ENCODE measurements at regions not wholly inside any gene's neighbourhood (a gene's known extent, or its start where the extent isn't known, plus 50 kb on each side); places are given as distances from the start of the nearest gene placed in this dataset.
"Not testable (repeated sequence)": the region's sequence is repeated elsewhere in the genome, so short reads cannot be mapped to it uniquely, and the experiment has no call there.

DNA sequence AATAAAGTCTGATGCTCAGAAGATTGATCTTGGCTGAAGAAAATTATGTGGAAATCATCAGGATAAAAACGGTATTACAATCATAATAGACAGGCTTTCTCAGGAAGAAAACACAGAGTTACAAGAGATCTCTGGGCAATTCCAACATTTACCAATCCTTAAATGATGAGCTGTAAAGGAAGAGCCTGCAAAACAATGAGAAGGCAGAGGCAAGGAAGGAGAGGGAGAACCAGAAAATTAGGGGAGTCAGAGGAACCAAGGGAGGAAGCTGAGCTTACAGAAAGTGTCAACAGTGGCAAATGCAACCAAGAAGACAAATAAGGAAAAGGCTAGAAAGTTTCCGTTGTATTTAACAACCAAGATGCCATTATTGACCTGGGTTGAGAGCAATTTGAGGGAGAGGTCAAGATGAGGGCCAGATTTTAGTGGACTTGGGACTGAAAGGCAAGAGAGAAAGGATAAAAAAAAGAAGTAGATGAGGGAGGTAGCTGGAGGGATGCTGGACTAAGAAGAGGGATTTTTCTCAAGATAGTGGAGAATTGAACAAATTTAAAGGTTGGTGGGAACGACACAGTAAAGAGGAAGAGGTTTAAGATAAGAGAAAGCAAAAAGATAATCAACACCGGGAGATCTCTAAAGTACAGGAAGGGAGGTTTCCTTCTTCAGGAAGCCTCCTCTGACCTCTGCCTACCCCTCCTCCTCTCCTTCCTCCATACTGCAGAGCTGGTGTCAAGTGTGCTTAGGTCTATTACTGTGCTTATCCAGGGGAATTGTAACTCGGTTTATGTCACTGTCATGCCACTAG, 116.9 kb downstream of the DUSP6 start:
- WGBS, 2 donors, result 61 to 62% methylated on average over 5 of the region's 5 CpGs
- H3K27ac ChIP-seq (ENCODE audit: low read depth in 2 of 2, low read length in 1 of 2), result no peak overlapping the region

GRCh38 chr12:89234324-89235114, 117.8 kb downstream of the DUSP6 start:
- Histone ChIP-seq H3K4me3 (ENCODE audit: low read depth in 1 of 2, low read length in 2 of 2) (no peak overlapping the region), H3K4me1 (ENCODE audit: control insufficient read depth in 2 of 2, insufficient read depth in 2 of 2, low read length in 1 of 2) (no peaks in the 10 kb centered on the region), H3K36me3 (ENCODE audit: control insufficient read depth in 2 of 2, insufficient read depth in 2 of 2, low read length in 1 of 2) (no peaks in the 10 kb centered on the region), H3K27me3 (ENCODE audit: control insufficient read depth in 1 of 2, insufficient read depth in 2 of 2, low read length in 2 of 2) (no peaks in the 10 kb centered on the region), H3K9me3 (ENCODE audit: control insufficient read depth in 2 of 2, insufficient read depth in 1 of 2, low read depth in 1 of 2, low read length in 1 of 2) (no peaks in the 10 kb centered on the region), H3K27ac (ENCODE audit: low read depth in 2 of 2, low read length in 1 of 2) (no peak overlapping the region)
- 91 to 93% methylated on average over 4 of the region's 4 CpGs for WGBS, 2 donors

More for the DNA sequence above, 116.9 kb downstream of the DUSP6 start:
- Histone ChIP-seq H3K4me1 (ENCODE audit: control insufficient read depth in 2 of 2, insufficient read depth in 2 of 2, low read length in 1 of 2) (no peaks in the 10 kb centered on the region), H3K4me3 (ENCODE audit: low read depth in 1 of 2, low read length in 2 of 2) (no peak overlapping the region), H3K27me3 (ENCODE audit: control insufficient read depth in 1 of 2, insufficient read depth in 2 of 2, low read length in 2 of 2) (no peaks in the 10 kb centered on the region), H3K36me3 (ENCODE audit: control insufficient read depth in 2 of 2, insufficient read depth in 2 of 2, low read length in 1 of 2) (no peaks in the 10 kb centered on the region), H3K9me3 (ENCODE audit: control insufficient read depth in 2 of 2, insufficient read depth in 1 of 2, low read depth in 1 of 2, low read length in 1 of 2) (no peaks in the 10 kb centered on the region)

- 83 to 88% methylated on average over 1 of the region's 1 CpG for WGBS, 2 donors
These were observed 120.6 kb downstream of the DUSP6 start for GRCh38 chr12:89231686-89232085.

DNA sequence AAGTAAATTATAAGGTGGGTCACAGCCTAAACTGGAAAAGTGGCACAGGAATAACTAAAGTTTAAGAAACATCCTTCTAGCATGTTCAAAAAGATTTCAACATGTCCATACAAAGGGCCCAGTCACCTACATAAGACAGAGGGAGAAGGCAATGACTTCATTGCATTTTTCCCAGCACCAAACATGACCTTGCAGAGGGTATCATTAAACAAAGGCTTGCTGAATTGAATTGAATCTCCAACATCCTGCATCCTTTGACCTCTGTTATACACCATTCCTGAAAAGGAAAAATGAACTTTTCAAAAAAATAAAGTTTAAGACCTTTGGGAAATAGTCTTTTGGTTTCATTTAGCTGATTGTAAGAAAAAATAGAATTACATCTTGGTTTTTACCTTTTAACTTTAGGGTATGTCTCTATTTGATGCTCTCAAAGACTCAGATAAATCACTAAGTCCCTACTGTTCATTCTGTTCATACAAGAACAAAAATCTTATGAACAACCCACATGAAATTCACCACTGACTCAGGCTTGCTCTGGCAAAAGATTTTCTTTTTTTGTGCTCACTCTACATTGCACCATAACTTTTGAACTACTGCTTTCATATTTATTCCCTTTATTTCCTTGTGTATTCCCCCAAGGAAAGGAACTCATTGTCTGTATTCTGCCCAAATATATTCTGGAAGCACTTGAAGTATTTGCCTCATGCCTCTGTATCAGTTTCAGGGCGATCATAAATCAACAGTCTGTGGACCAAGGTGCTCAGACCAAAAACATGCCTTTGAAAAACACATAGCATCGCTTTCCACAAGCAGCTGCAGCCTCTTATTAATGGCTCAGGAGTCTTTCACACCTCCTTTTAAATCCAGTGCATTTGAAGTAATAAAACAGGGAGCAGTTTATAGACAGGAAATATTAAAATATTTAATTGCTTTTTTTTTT, 121.7 kb downstream of the DUSP6 start:
- no peaks in the 10 kb centered on the region for H3K9me3 ChIP-seq (ENCODE audit: control insufficient read depth in 2 of 2, insufficient read depth in 1 of 2, low read depth in 1 of 2, low read length in 1 of 2)

More at GRCh38 chr12:89231686-89232085, 120.6 kb downstream of the DUSP6 start:
- Histone ChIP-seq H3K27ac (ENCODE audit: low read depth in 2 of 2, low read length in 1 of 2) (no peak overlapping the region), H3K4me3 (ENCODE audit: low read depth in 1 of 2, low read length in 2 of 2) (no peak overlapping the region), H3K9me3 (ENCODE audit: control insufficient read depth in 2 of 2, insufficient read depth in 1 of 2, low read depth in 1 of 2, low read length in 1 of 2) (no peaks in the 10 kb centered on the region), H3K36me3 (ENCODE audit: control insufficient read depth in 2 of 2, insufficient read depth in 2 of 2, low read length in 1 of 2) (no peaks in the 10 kb centered on the region), H3K27me3 (ENCODE audit: control insufficient read depth in 1 of 2, insufficient read depth in 2 of 2, low read length in 2 of 2) (no peaks in the 10 kb centered on the region), H3K4me1 (ENCODE audit: control insufficient read depth in 2 of 2, insufficient read depth in 2 of 2, low read length in 1 of 2) (peaks cover 0 to 2% of the 10 kb centered on the region in 2 donors)

DNA sequence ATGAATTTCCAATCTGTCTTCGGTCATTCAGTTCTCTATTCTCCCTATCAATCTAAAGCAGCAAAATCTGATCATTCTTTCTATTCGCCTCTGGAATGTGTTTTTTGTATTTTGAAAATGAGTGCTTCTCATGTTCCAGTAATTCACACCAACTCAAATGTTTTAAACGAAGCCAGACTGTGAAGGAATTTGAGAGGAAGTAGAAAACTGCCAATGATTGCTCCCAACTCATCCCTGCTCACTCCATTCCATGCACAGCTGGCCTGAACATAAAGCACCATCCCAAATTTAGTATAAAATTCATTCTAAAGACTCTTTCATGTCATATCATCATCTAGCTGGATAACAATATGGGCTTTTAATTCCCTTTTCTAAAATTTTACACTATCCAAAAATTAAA, 123.8 kb downstream of the DUSP6 start:
- WGBS, 2 donors, result 56 to 85% methylated on average over 3 of the region's 3 CpGs
- Histone ChIP-seq H3K4me1 (ENCODE audit: control insufficient read depth in 2 of 2, insufficient read depth in 2 of 2, low read length in 1 of 2) (peaks cover 2% of the 10 kb centered on the region in 2 donors), H3K36me3 (ENCODE audit: control insufficient read depth in 2 of 2, insufficient read depth in 2 of 2, low read length in 1 of 2) (no peaks in the 10 kb centered on the region), H3K27me3 (ENCODE audit: control insufficient read depth in 1 of 2, insufficient read depth in 2 of 2, low read length in 2 of 2) (no peaks in the 10 kb centered on the region), H3K4me3 (ENCODE audit: low read depth in 1 of 2, low read length in 2 of 2) (no peak overlapping the region), H3K27ac (ENCODE audit: low read depth in 2 of 2, low read length in 1 of 2) (no peak overlapping the region), H3K9me3 (ENCODE audit: control insufficient read depth in 2 of 2, insufficient read depth in 1 of 2, low read depth in 1 of 2, low read length in 1 of 2) (no peaks in the 10 kb centered on the region)

More for the DNA sequence above, 121.7 kb downstream of the DUSP6 start:
- no peak overlapping the region for H3K27ac ChIP-seq (ENCODE audit: low read depth in 2 of 2, low read length in 1 of 2)
- no peaks in the 10 kb centered on the region for H3K27me3 ChIP-seq (ENCODE audit: control insufficient read depth in 1 of 2, insufficient read depth in 2 of 2, low read length in 2 of 2)
- peaks cover 0 to 2% of the 10 kb centered on the region in 2 donors for H3K4me1 ChIP-seq (ENCODE audit: control insufficient read depth in 2 of 2, insufficient read depth in 2 of 2, low read length in 1 of 2)
- WGBS, 2 donors, result 43 to 56% methylated on average over 2 of the region's 2 CpGs
- no peaks in the 10 kb centered on the region for H3K36me3 ChIP-seq (ENCODE audit: control insufficient read depth in 2 of 2, insufficient read depth in 2 of 2, low read length in 1 of 2)
- H3K4me3 ChIP-seq (ENCODE audit: low read depth in 1 of 2, low read length in 2 of 2), result no peak overlapping the region

GRCh38 chr12:89227774-89228173, 124.5 kb downstream of the DUSP6 start:
- Histone ChIP-seq H3K9me3 (ENCODE audit: control insufficient read depth in 2 of 2, insufficient read depth in 1 of 2, low read depth in 1 of 2, low read length in 1 of 2) (no peaks in the 10 kb centered on the region), H3K36me3 (ENCODE audit: control insufficient read depth in 2 of 2, insufficient read depth in 2 of 2, low read length in 1 of 2) (no peaks in the 10 kb centered on the region), H3K27me3 (ENCODE audit: control insufficient read depth in 1 of 2, insufficient read depth in 2 of 2, low read length in 2 of 2) (no peaks in the 10 kb centered on the region), H3K27ac (ENCODE audit: low read depth in 2 of 2, low read length in 1 of 2) (no peak overlapping the region), H3K4me3 (ENCODE audit: low read depth in 1 of 2, low read length in 2 of 2) (no peak overlapping the region), H3K4me1 (ENCODE audit: control insufficient read depth in 2 of 2, insufficient read depth in 2 of 2, low read length in 1 of 2) (peaks cover 2% of the 10 kb centered on the region in 2 donors)
- 87 to 98% methylated on average over 2 of the region's 2 CpGs for WGBS, 2 donors

- H3K27ac ChIP-seq (ENCODE audit: low read depth in 2 of 2, low read length in 1 of 2), result peak overlapping the region; percentile 87 to 90
- 32 to 42% methylated on average over 3 of the region's 3 CpGs for WGBS, 2 donors
These were observed 126.4 kb downstream of the DUSP6 start for GRCh38 chr12:89225808-89226411.

DNA sequence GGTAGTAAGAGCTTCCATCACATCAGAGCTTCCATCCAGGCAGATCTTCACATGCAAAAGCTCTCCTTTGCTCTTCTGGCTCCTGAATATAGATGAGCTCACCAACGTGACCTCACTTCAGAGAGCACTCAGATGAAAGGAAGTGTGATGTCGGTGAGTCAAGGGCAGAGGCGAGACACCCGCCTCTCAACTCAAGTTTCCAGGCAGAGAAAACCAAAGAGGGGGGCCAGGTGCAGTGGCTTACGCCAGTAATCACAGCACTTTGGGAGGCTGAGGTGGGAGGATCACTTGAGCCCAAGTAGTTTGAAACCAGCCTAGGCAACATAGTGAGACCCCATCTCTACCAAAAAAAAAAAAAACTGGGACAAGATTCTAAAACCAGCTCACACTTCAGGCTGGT, 126.9 kb downstream of the DUSP6 start:
- Histone ChIP-seq H3K4me1 (ENCODE audit: control insufficient read depth in 2 of 2, insufficient read depth in 2 of 2, low read length in 1 of 2) (peaks cover 2% of the 10 kb centered on the region in 2 donors), H3K9me3 (ENCODE audit: control insufficient read depth in 2 of 2, insufficient read depth in 1 of 2, low read depth in 1 of 2, low read length in 1 of 2) (no peaks in the 10 kb centered on the region), H3K27me3 (ENCODE audit: control insufficient read depth in 1 of 2, insufficient read depth in 2 of 2, low read length in 2 of 2) (no peaks in the 10 kb centered on the region), H3K27ac (ENCODE audit: low read depth in 2 of 2, low read length in 1 of 2) (peak overlapping the region; percentile 87 to 90), H3K36me3 (ENCODE audit: control insufficient read depth in 2 of 2, insufficient read depth in 2 of 2, low read length in 1 of 2) (no peaks in the 10 kb centered on the region), H3K4me3 (ENCODE audit: low read depth in 1 of 2, low read length in 2 of 2) (no peak overlapping the region)
- 33 to 60% methylated on average over 5 of the region's 5 CpGs for WGBS, 2 donors

More at GRCh38 chr12:89225808-89226411, 126.4 kb downstream of the DUSP6 start:
- peaks cover 2% of the 10 kb centered on the region in 2 donors for H3K4me1 ChIP-seq (ENCODE audit: control insufficient read depth in 2 of 2, insufficient read depth in 2 of 2, low read length in 1 of 2)
- H3K9me3 ChIP-seq (ENCODE audit: control insufficient read depth in 2 of 2, insufficient read depth in 1 of 2, low read depth in 1 of 2, low read length in 1 of 2), result no peaks in the 10 kb centered on the region
- no peaks in the 10 kb centered on the region for H3K36me3 ChIP-seq (ENCODE audit: control insufficient read depth in 2 of 2, insufficient read depth in 2 of 2, low read length in 1 of 2)
- no peaks in the 10 kb centered on the region for H3K27me3 ChIP-seq (ENCODE audit: control insufficient read depth in 1 of 2, insufficient read depth in 2 of 2, low read length in 2 of 2)
- no peak overlapping the region for H3K4me3 ChIP-seq (ENCODE audit: low read depth in 1 of 2, low read length in 2 of 2)

GRCh38 chr12:89222580-89222979, 129.7 kb downstream of the DUSP6 start:
- not testable (repeated sequence) for H3K9me3 ChIP-seq (ENCODE audit: control insufficient read depth in 2 of 2, insufficient read depth in 1 of 2, low read depth in 1 of 2, low read length in 1 of 2); H3K27ac ChIP-seq (ENCODE audit: low read depth in 2 of 2, low read length in 1 of 2); H3K4me3 ChIP-seq (ENCODE audit: low read depth in 1 of 2, low read length in 2 of 2); H3K4me1 ChIP-seq (ENCODE audit: control insufficient read depth in 2 of 2, insufficient read depth in 2 of 2, low read length in 1 of 2); H3K27me3 ChIP-seq (ENCODE audit: control insufficient read depth in 1 of 2, insufficient read depth in 2 of 2, low read length in 2 of 2); H3K36me3 ChIP-seq (ENCODE audit: control insufficient read depth in 2 of 2, insufficient read depth in 2 of 2, low read length in 1 of 2)
- WGBS, 2 donors, result 81% methylated on average over 3 of the region's 3 CpGs
